ENCODE measurements at regions not wholly inside any gene's neighbourhood (a gene's known extent, or its start where the extent isn't known, plus 50 kb on each side); places are given as distances from the start of the nearest gene placed in this dataset.

- Histone ChIP-seq H3K9me1 (ENCODE audit: control insufficient read depth, extremely low read depth, insufficient read depth, low read length) (no peaks in the 10 kb centered on the region), H4K20me1 (ENCODE audit: control insufficient read depth, extremely low read depth, insufficient read depth, low read length) (no peaks in the 10 kb centered on the region), H3K36me3 (ENCODE audit: control insufficient read depth in 2 of 2, extremely low read depth in 1 of 2, insufficient read depth in 2 of 2, low read length in 2 of 2) (no peaks in the 10 kb centered on the region), H3K27me3 (ENCODE audit: control insufficient read depth, extremely low read depth, insufficient read depth, low read length) (no peaks in the 10 kb centered on the region), H2AFZ (ENCODE audit: control insufficient read depth, low read length) (peak overlapping the region; percentile 30), H3K9ac (ENCODE audit: control insufficient read depth, extremely low read depth, insufficient read depth, low read length) (no peak overlapping the region), H3K9me3 (ENCODE audit: control insufficient read depth, low read depth, low read length) (no peaks in the 10 kb centered on the region), H3K4me3 (ENCODE audit: control insufficient read depth in 2 of 3, extremely low read depth in 1 of 3, insufficient read depth in 2 of 3, low read depth in 1 of 3, low read length in 3 of 3) (no peak overlapping the region), H3K4me1 (ENCODE audit: control insufficient read depth, extremely low read depth, insufficient read depth, low read length) (peaks cover 13% of the 10 kb centered on the region), H3K27ac (ENCODE audit: control insufficient read depth, insufficient read depth, low read length) (no peak overlapping the region), H3K4me2 (ENCODE audit: control insufficient read depth, extremely low read depth, insufficient read depth, low read depth, low read length) (no peak overlapping the region), H3K79me2 (ENCODE audit: control insufficient read depth, insufficient read depth, low read length) (no peaks in the 10 kb centered on the region)
- FAIRE-seq (no peak), DNase-seq (ENCODE audit: low read depth, low spot score) (no peak)
- dilution Hi-C loops (cut with MboI; ENCODE audit: extremely low pct_ligation_motif_present, low sequenced_read_pairs): no loop called here
- TF ChIP-seq EZH2 (IDR thresholded peaks at IDR 0.05; ENCODE audit: low read length): no peak
- TF ChIP-seq, protein P1, sequence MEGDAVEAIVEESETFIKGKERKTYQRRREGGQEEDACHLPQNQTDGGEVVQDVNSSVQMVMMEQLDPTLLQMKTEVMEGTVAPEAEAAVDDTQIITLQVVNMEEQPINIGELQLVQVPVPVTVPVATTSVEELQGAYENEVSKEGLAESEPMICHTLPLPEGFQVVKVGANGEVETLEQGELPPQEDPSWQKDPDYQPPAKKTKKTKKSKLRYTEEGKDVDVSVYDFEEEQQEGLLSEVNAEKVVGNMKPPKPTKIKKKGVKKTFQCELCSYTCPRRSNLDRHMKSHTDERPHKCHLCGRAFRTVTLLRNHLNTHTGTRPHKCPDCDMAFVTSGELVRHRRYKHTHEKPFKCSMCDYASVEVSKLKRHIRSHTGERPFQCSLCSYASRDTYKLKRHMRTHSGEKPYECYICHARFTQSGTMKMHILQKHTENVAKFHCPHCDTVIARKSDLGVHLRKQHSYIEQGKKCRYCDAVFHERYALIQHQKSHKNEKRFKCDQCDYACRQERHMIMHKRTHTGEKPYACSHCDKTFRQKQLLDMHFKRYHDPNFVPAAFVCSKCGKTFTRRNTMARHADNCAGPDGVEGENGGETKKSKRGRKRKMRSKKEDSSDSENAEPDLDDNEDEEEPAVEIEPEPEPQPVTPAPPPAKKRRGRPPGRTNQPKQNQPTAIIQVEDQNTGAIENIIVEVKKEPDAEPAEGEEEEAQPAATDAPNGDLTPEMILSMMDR (optimal IDR thresholded peaks at IDR 0.05 in 1 of 3, IDR thresholded peaks at IDR 0.05 in 1 of 3, conservative IDR thresholded peaks at IDR 0.05 in 1 of 3; ENCODE audit: extremely low read depth in 1 of 3, insufficient read depth in 2 of 3, low read length in 3 of 3): no peak
These were observed 322.8 kb upstream of the TANK start for GRCh38 chr2:160837416-160837815.

GRCh38 chr2:160838147-160838546, 322.1 kb upstream of the TANK start:
- dilution Hi-C loops (cut with MboI; ENCODE audit: extremely low pct_ligation_motif_present, low sequenced_read_pairs): no loop called here
- FAIRE-seq (peak; percentile 67), DNase-seq (ENCODE audit: low read depth, low spot score) (no peak)

More at GRCh38 chr2:160838147-160838546, 322.1 kb upstream of the TANK start:
- Histone ChIP-seq H3K27ac (ENCODE audit: control insufficient read depth, insufficient read depth, low read length) (no peak overlapping the region), H3K36me3 (ENCODE audit: control insufficient read depth in 2 of 2, extremely low read depth in 1 of 2, insufficient read depth in 2 of 2, low read length in 2 of 2) (no peaks in the 10 kb centered on the region), H3K4me1 (ENCODE audit: control insufficient read depth, extremely low read depth, insufficient read depth, low read length) (peaks cover 13% of the 10 kb centered on the region), H3K9ac (ENCODE audit: control insufficient read depth, extremely low read depth, insufficient read depth, low read length) (no peak overlapping the region), H3K79me2 (ENCODE audit: control insufficient read depth, insufficient read depth, low read length) (no peaks in the 10 kb centered on the region), H3K4me2 (ENCODE audit: control insufficient read depth, extremely low read depth, insufficient read depth, low read depth, low read length) (no peak overlapping the region), H4K20me1 (ENCODE audit: control insufficient read depth, extremely low read depth, insufficient read depth, low read length) (no peaks in the 10 kb centered on the region), H3K4me3 (ENCODE audit: control insufficient read depth in 2 of 3, extremely low read depth in 1 of 3, insufficient read depth in 2 of 3, low read depth in 1 of 3, low read length in 3 of 3) (no peak overlapping the region), H3K27me3 (ENCODE audit: control insufficient read depth, extremely low read depth, insufficient read depth, low read length) (no peaks in the 10 kb centered on the region), H3K9me1 (ENCODE audit: control insufficient read depth, extremely low read depth, insufficient read depth, low read length) (no peaks in the 10 kb centered on the region), H3K9me3 (ENCODE audit: control insufficient read depth, low read depth, low read length) (no peaks in the 10 kb centered on the region), H2AFZ (ENCODE audit: control insufficient read depth, low read length) (no peak overlapping the region)
- no peak for TF ChIP-seq EZH2 (IDR thresholded peaks at IDR 0.05; ENCODE audit: low read length)
- TF ChIP-seq, protein P1 (optimal IDR thresholded peaks at IDR 0.05 in 1 of 3, IDR thresholded peaks at IDR 0.05 in 1 of 3, conservative IDR thresholded peaks at IDR 0.05 in 1 of 3; ENCODE audit: extremely low read depth in 1 of 3, insufficient read depth in 2 of 3, low read length in 3 of 3): no peak

Measured in keratinocyte (primary cell).